ENCODE measurements at regions not wholly inside any gene's neighbourhood (a gene's known extent, or its start where the extent isn't known, plus 50 kb on each side); places are given as distances from the start of the nearest gene placed in this dataset.

GRCh38 chr6:139693735-139694134, 319.3 kb upstream of the CITED2 start:
- DNase-seq (ENCODE audit: low read depth in 1 of 2, low spot score in 1 of 2), result no peak
- no peak for TF ChIP-seq JUND (IDR thresholded peaks at IDR 0.05; ENCODE audit: low read depth)
- in situ Hi-C loops (cut with HindIII; ENCODE audit: low pct_unique_long_range_greater_than_20kb, low sequenced_read_pairs), result no loop called here

- DNase-seq (ENCODE audit: low read depth in 1 of 2, low spot score in 1 of 2), result no peak
- no peak for TF ChIP-seq JUND (IDR thresholded peaks at IDR 0.05; ENCODE audit: low read depth)
- in situ Hi-C loops (cut with HindIII; ENCODE audit: low pct_unique_long_range_greater_than_20kb, low sequenced_read_pairs), result no loop called here
Observed at GRCh38 chr6:139690007-139690406, 315.6 kb upstream of the CITED2 start.

- DNase-seq (ENCODE audit: low read depth in 1 of 2, low spot score in 1 of 2), result no peak
- TF ChIP-seq JUND (IDR thresholded peaks at IDR 0.05; ENCODE audit: low read depth), result no peak
- in situ Hi-C loops (cut with HindIII; ENCODE audit: low pct_unique_long_range_greater_than_20kb, low sequenced_read_pairs), result no loop called here
Observed at GRCh38 chr6:139687055-139687454, 312.6 kb upstream of the CITED2 start.

DNA sequence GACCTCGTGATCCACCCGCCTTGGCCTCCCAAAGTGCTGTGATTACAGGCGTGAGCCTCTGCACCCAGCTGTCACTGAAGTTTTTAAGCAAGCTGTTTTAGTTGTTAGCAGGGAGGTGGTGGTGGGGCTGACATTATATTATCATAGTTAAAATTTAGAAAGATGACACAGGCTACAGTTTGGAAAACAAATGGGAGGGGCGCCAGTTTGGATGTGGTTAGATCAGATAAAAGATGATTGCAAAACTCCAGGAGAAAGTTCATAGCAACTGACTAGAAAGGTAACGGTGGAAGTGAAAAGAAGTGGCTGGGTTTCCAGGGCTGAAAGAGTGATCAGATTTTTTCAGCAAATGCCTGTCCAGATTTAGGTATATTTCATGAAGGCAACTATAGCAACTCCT, 311.9 kb upstream of the CITED2 start:
- peak in 1 of 2 experiments; percentile 6 for DNase-seq (ENCODE audit: low read depth in 1 of 2, low spot score in 1 of 2)
- no peak for TF ChIP-seq JUND (IDR thresholded peaks at IDR 0.05; ENCODE audit: low read depth)
- in situ Hi-C loops (cut with HindIII; ENCODE audit: low pct_unique_long_range_greater_than_20kb, low sequenced_read_pairs), result no loop called here

DNA sequence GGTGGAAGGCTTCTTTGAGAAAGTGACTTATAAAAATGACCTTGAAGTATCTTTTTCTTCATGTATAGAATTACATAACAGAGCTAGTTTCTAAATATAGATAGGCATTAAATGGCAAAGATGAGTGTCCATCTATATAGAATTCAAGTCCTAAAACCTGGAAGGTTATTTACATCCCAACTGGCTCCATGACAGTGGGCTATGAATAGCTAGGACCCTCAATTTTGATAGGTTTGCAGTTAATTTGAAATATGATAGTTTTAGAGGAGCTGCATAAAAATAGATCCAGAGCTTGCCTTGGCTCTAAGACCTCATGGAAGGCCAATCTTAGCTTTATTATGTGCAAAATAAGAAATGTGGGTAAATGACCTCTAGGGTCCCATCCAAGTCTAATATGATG, 310.6 kb upstream of the CITED2 start:
- TF ChIP-seq JUND (IDR thresholded peaks at IDR 0.05; ENCODE audit: low read depth), result no peak
- no peak for DNase-seq (ENCODE audit: low read depth in 1 of 2, low spot score in 1 of 2)
- in situ Hi-C loops (cut with HindIII; ENCODE audit: low pct_unique_long_range_greater_than_20kb, low sequenced_read_pairs), result no loop called here

DNA sequence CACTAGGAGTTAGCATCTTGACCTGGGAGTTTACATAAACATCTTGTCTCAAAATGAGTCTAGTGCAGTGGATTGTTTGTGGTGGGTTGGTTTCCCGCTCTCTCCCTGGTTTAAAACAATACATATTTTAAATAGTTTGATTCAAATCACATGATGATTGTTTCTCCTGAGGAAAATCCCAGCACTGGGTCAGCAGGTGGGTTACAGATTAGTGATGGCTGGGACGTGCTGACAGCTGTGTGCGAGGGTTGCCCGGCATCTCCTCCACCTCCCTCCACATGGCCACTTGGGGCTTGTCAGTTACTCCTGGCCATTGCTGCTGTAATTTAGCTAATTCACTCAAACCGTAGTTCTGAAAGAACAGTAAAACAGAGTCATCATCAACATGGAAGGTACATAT, 306.4 kb upstream of the CITED2 start:
- in situ Hi-C loops (cut with HindIII; ENCODE audit: low pct_unique_long_range_greater_than_20kb, low sequenced_read_pairs), result no loop called here

DNA sequence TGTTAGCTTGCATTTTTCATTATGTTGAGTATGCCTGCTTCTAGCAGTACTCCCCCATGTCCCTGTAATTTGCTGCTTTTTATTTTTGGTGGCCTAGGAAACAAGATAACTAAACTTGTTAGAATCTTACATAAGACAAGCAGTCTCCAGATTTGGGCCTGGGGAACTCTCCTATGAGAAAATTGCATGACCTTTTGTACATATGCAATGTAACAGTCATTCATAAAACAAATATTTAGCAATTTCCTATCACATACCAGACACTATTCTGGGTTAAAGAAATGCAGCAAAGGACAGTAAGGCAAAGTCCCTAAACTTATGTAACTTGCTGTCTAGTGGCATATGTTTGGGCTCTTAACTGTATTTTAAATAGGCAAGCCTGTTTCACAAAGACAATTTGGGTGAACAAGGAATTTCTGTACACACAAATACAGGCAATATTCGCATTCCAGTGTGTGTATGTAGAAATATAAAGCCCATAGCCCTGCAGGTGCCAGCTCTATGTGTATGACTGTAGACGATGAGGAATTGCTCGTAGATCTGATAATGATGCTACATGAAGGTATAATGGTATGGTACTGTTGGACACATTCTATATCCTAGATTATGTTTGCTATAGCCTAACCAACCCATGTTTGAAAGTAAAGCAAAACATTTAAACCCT, 305.2 kb upstream of the CITED2 start:
- no peak for DNase-seq (ENCODE audit: low read depth in 1 of 2, low spot score in 1 of 2)
- no peak for TF ChIP-seq JUND (IDR thresholded peaks at IDR 0.05; ENCODE audit: low read depth)
- in situ Hi-C loops (cut with HindIII; ENCODE audit: low pct_unique_long_range_greater_than_20kb, low sequenced_read_pairs), result no loop called here

More for the DNA sequence above, 306.4 kb upstream of the CITED2 start:
- TF ChIP-seq JUND (IDR thresholded peaks at IDR 0.05; ENCODE audit: low read depth), result no peak
- no peak for DNase-seq (ENCODE audit: low read depth in 1 of 2, low spot score in 1 of 2)

DNA sequence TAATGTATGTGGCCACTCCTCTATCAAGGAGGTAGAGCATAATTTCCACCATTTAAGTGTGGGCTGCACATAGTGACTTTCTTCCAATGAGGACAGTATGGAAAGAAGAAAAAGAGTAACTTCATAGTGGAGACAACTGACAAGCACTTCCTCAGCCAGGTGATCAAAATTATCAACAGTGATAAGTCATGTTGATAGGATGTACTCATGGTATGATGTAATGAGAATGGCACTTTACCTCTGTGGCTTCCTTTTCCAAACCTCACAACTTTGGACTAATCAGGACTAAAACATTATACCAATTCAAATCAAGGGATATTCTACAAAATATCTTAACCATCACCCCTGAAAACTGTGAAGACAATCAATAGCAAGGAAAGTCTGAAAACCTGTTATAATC, 302.3 kb upstream of the CITED2 start:
- no peak for TF ChIP-seq JUND (IDR thresholded peaks at IDR 0.05; ENCODE audit: low read depth)
- in situ Hi-C loops (cut with HindIII; ENCODE audit: low pct_unique_long_range_greater_than_20kb, low sequenced_read_pairs), result no loop called here
- no peak for DNase-seq (ENCODE audit: low read depth in 1 of 2, low spot score in 1 of 2)

DNA sequence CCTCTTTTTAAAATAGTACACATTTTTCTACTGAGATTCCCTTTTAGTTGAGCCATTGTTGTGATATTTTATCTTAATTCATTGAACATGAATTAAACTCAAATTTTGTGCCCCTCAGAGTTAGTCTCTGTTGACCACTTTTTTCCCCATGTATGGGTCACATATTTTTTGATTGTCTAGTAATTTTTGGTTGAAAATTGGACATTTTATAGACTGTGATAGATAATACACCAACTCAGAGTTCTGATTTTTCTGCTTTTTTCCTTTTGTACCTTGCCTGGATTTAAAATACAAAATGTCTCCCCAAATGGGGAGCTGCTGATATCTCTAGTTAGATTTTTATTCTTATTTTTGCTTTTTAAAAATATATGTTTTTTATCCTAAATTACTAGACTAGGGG, 291.8 kb upstream of the CITED2 start:
- DNase-seq (ENCODE audit: low read depth in 1 of 2, low spot score in 1 of 2), result no peak
- in situ Hi-C loops (cut with HindIII; ENCODE audit: low pct_unique_long_range_greater_than_20kb, low sequenced_read_pairs), result no loop called here
- no peak for TF ChIP-seq JUND (IDR thresholded peaks at IDR 0.05; ENCODE audit: low read depth)

DNA sequence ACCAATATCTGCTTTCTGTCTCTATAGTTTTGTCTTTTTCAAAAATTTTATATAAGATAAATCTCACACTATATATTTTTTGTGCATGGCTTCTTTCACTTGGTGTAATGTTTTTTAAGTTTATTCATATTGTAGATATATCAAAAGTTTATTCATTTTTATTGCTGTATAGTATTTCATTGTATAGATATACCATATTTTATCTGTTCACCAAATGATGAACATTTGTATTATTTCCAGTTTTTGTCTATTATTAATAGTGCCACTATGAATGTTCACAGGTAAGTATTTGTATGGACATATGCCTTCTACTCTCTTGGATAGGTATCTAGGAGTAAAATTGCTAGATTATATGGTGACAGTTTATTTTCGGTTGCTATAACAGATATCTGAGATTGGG, 289.5 kb upstream of the CITED2 start:
- TF ChIP-seq JUND (IDR thresholded peaks at IDR 0.05; ENCODE audit: low read depth), result no peak
- in situ Hi-C loops (cut with HindIII; ENCODE audit: low pct_unique_long_range_greater_than_20kb, low sequenced_read_pairs), result no loop called here
- DNase-seq (ENCODE audit: low read depth in 1 of 2, low spot score in 1 of 2), result no peak

- TF ChIP-seq JUND (IDR thresholded peaks at IDR 0.05; ENCODE audit: low read depth), result no peak
- in situ Hi-C loops (cut with HindIII; ENCODE audit: low pct_unique_long_range_greater_than_20kb, low sequenced_read_pairs), result no loop called here
- no peak for DNase-seq (ENCODE audit: low read depth in 1 of 2, low spot score in 1 of 2)
Observed at GRCh38 chr6:139659711-139660110, 285.3 kb upstream of the CITED2 start.

GRCh38 chr6:139659196-139659595, 284.7 kb upstream of the CITED2 start:
- DNase-seq (ENCODE audit: low read depth in 1 of 2, low spot score in 1 of 2), result peak in 1 of 2 experiments; percentile 37
- TF ChIP-seq JUND (IDR thresholded peaks at IDR 0.05; ENCODE audit: low read depth), result no peak
- in situ Hi-C loops (cut with HindIII; ENCODE audit: low pct_unique_long_range_greater_than_20kb, low sequenced_read_pairs), result no loop called here

DNA sequence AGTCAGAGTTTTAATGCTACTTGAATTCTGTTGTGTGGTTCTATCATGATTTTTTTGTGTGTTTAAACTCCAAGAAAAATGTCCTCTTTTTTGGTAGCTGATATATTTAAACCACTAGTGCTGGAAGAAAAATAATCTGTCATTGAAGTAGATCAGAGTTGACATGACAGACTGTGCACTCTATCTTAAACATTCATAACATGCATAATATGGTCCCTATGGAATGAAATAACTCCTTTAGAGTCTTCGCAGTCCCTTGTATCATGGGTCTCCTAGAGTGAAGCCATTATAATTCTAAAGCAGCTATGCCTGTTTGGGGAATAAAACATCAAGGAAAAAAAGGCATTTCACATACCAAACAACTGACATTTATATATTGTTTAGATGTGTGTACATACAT, 282.7 kb upstream of the CITED2 start:
- DNase-seq (ENCODE audit: low read depth in 1 of 2, low spot score in 1 of 2), result no peak
- in situ Hi-C loops (cut with HindIII; ENCODE audit: low pct_unique_long_range_greater_than_20kb, low sequenced_read_pairs), result no loop called here
- TF ChIP-seq JUND (IDR thresholded peaks at IDR 0.05; ENCODE audit: low read depth), result no peak

All from T47D (cell line).